ENCODE measurements at regions not wholly inside any gene's neighbourhood (a gene's known extent, or its start where the extent isn't known, plus 50 kb on each side); places are given as distances from the start of the nearest gene placed in this dataset.

DNA sequence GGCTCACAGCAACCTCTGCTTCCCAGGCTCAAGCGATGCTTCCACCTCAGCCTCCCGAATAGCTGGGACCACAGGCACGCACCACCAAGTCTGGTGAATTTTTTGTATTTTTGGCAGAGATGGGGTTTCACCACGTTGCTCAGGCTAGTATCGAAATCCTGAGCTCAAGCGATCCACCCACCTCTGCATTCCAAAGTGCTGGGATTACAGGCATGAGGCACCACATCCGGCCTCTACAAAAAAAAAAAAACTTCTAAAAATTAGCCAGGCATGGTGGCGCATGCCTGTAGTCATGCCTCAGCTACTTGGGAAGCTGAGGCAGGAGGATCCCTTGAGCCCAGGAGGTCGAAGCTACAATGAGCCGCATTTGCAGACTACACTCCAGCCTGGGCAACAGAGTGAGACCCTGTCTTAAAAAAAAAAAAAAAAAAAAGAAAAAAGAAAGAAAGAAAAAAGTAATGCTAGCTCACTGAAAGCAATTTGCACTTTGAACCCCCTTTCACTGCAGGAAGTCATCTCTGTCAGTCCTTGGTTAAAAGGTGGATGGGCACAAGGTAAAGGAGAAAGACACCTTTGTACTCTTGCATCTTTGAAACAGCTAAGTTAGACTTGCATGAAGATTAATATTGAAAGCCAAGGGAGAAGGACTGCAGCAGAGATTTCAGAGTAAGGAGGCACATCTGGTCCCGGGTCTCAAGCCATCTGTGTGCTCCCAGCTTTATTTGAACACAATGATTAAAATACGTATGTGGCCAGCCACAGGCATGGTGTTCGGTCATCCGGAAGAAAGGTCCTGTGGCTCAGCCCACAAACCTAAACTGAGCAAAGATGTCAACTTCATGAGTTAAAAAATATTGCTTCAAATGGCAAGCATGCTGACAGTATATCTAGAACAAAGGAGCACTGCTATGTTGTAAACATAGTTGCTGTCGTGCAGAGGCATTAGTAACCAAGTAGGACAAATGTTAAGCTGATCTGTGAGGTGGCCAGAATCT, 103.8 kb upstream of the HMGA2 start:
- TF ChIP-seq, protein P1, sequence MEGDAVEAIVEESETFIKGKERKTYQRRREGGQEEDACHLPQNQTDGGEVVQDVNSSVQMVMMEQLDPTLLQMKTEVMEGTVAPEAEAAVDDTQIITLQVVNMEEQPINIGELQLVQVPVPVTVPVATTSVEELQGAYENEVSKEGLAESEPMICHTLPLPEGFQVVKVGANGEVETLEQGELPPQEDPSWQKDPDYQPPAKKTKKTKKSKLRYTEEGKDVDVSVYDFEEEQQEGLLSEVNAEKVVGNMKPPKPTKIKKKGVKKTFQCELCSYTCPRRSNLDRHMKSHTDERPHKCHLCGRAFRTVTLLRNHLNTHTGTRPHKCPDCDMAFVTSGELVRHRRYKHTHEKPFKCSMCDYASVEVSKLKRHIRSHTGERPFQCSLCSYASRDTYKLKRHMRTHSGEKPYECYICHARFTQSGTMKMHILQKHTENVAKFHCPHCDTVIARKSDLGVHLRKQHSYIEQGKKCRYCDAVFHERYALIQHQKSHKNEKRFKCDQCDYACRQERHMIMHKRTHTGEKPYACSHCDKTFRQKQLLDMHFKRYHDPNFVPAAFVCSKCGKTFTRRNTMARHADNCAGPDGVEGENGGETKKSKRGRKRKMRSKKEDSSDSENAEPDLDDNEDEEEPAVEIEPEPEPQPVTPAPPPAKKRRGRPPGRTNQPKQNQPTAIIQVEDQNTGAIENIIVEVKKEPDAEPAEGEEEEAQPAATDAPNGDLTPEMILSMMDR (conservative IDR thresholded peaks at IDR 0.05): no peak
- no peak for TF ChIP-seq ZFX (IDR thresholded peaks at IDR 0.05)

Data from C4-2B (cell line).